ENCODE measurements at regions not wholly inside any gene's neighbourhood (a gene's known extent, or its start where the extent isn't known, plus 50 kb on each side); places are given as distances from the start of the nearest gene placed in this dataset.

- TF ChIP-seq SMC3 (IDR thresholded peaks at IDR 0.05), result no peak
- no peak for TF ChIP-seq JUN (IDR thresholded peaks at IDR 0.05)
- TF ChIP-seq MAZ (IDR thresholded peaks at IDR 0.05; ENCODE audit: borderline replicate concordance, low read depth, low read length), result no peak
- TF ChIP-seq CTCF (IDR thresholded peaks at IDR 0.05), result no peak
- TF ChIP-seq POLR2A (IDR thresholded peaks at IDR 0.05; ENCODE audit: low read length), result no peak
- no peak for TF ChIP-seq KDM5A (IDR thresholded peaks at IDR 0.05)
- TF ChIP-seq FOSL2 (IDR thresholded peaks at IDR 0.05), result no peak
- no peak for TF ChIP-seq FOSL2 (CRISPR knock-in tag; IDR thresholded peaks at IDR 0.05)
Observed at GRCh38 chr2:155151472-155151871, 453.0 kb downstream of the KCNJ3 start.

Data from A549 (cell line).